OCI-LY7 (cell line): ENCODE measurements at regions not wholly inside any gene's neighbourhood (a gene's known extent, or its start where the extent isn't known, plus 50 kb on each side); places are given as distances from the start of the nearest gene placed in this dataset.

Source experiments
- BruUV-seq: library from RNA; stranded (reverse); fragments of 400-500 nt; replicated peaks from 2 replicates; lab custom pipeline; 2021; lab: Mats Ljungman, UMichigan
- CTCF ChIA-PET: fragments of 300-600 bp; sonication (Branson Sonifier 250); formaldehyde crosslinking; loops from one replicate; lab custom pipeline; 2022; ENCODE audit warnings: antibody characterized with exemption; ENCODE audit not compliant: unreplicated experiment; lab: Charles Lee
- POLR2A ChIA-PET: fragments of 300-600 bp; sonication (Branson Sonifier 250); formaldehyde crosslinking; loops from one replicate; lab custom pipeline; 2022; ENCODE audit warnings: antibody characterized with exemption; lab: Charles Lee
- DNase-seq: peaks from one replicate; pipeline ENCODE4 v3.0.0-alpha.2; 2015; ENCODE audit warnings: low spot score
- H2AFZ ChIP-seq: fragments of 200-600 bp; sonication (generic), shearing (Covaris generic); 2 replicates; pipeline ENCODE4 v1.6.1; 2014; ENCODE audit warnings: mild to moderate bottlenecking, antibody characterized with exemption, low read length, moderate library complexity
- H3K27ac ChIP-seq: fragments of 200-600 bp; sonication (generic); 2 replicates; pipeline ENCODE4 v1.5.1; 2014; ENCODE audit warnings: mixed run types, low read depth, mild to moderate bottlenecking, moderate library complexity, low read length, inconsistent platforms; ENCODE audit not compliant: poor library complexity, severe bottlenecking
- H3K36me3 ChIP-seq: fragments of 200-600 bp; sonication (generic); 2 replicates; pipeline ENCODE4 v1.6.1; 2014; ENCODE audit warnings: mild to moderate bottlenecking, antibody characterized with exemption, low read length, moderate library complexity, mixed read lengths; ENCODE audit not compliant: insufficient read depth
- H3K4me1 ChIP-seq: fragments of 200-600 bp; sonication (generic); 2 replicates; pipeline ENCODE4 v1.5.1; 2014; ENCODE audit warnings: mild to moderate bottlenecking, low read length; ENCODE audit not compliant: insufficient read depth, poor library complexity, severe bottlenecking
- H3K4me2 ChIP-seq: fragments of 200-600 bp; sonication (generic); 2 replicates; pipeline ENCODE4 v1.6.1; 2014; ENCODE audit warnings: mild to moderate bottlenecking, low read length
- H3K4me3 ChIP-seq: fragments of 200-600 bp; sonication (generic); 2 replicates; pipeline ENCODE4 v1.5.1; 2014; ENCODE audit warnings: mild to moderate bottlenecking, low read depth, low read length; ENCODE audit not compliant: poor library complexity, severe bottlenecking
- H3K79me2 ChIP-seq: fragments of 200-600 bp; sonication (generic); 2 replicates; pipeline ENCODE4 v1.6.1; 2016; ENCODE audit warnings: low read depth, mild to moderate bottlenecking, low read length, moderate library complexity, mixed read lengths; ENCODE audit not compliant: insufficient read depth
- H3K9me2 ChIP-seq: fragments of 200-600 bp; sonication (generic); 2 replicates; pipeline ENCODE4 v1.6.1; 2016; ENCODE audit warnings: mild to moderate bottlenecking, low read length, mixed read lengths; ENCODE audit not compliant: insufficient read depth
- H3K9me3 ChIP-seq: fragments of 200-600 bp; sonication (generic); 2 replicates; pipeline ENCODE4 v1.6.1; 2014; ENCODE audit warnings: mild to moderate bottlenecking, mixed run types, low read length, mixed read lengths
- H4K20me1 ChIP-seq: fragments of 200-600 bp; sonication (generic); 2 replicates; pipeline ENCODE4 v1.6.1; 2014; ENCODE audit warnings: mild to moderate bottlenecking, antibody characterized with exemption, low read length, moderate library complexity, mixed read lengths; ENCODE audit not compliant: insufficient read depth
- CTCF ChIP-seq: fragments of 200-600 bp; sonication (generic); conservative IDR thresholded peaks from 2 replicates; pipeline ENCODE4 v1.5.1; 2014; ENCODE audit warnings: mild to moderate bottlenecking, antibody characterized with exemption, low read length, moderate library complexity, mixed read lengths
- EZH2phosphoT487 ChIP-seq: fragments of 200-600 bp; sonication (generic); IDR thresholded peaks from 2 replicates; pipeline ENCODE4 v1.6.1; 2018; ENCODE audit warnings: low read depth, borderline replicate concordance, mild to moderate bottlenecking, mixed run types, antibody characterized with exemption, low read length, moderate library complexity, mixed read lengths
- intact Hi-C: fragments of 100-400 bp; cut with micrococcal nuclease; formaldehyde crosslinking; loops from one replicate; pipeline ENCODE4 v1.10.0; 2022; ENCODE audit not compliant: unreplicated experiment

GRCh38 chr7:9505516-9505915 lies 1072.1 kb downstream of the NXPH1 start:
- no peaks in the 10 kb centered on the region for H3K4me1 ChIP-seq

DNA sequence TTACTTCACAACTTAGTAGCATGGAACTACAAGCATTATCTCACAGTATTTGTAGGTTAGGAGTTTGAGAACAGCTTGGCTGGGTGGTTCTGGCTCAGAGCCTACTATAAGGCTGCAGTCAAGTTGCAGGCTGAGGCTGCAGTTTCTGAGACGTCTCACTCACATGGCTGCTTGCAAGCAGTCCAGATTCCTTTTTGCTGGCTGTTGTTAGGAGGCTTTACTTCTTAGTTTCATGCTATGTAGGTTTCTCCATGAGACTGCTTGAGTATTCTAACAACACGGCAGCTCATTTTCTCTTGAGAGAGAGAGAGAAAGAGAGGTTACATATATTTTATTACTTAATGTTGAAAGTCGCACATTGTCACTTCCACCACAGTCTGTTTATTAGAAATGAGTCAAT lies 1073.9 kb downstream of the NXPH1 start:
- no peak for DNase-seq
- H4K20me1 ChIP-seq: no peaks in the 10 kb centered on the region
- no peak overlapping the region for H3K4me3 ChIP-seq
- no peaks in the 10 kb centered on the region for H3K36me3 ChIP-seq
- no peaks in the 10 kb centered on the region for H3K9me2 ChIP-seq
- H3K79me2 ChIP-seq: no peaks in the 10 kb centered on the region
- H3K27ac ChIP-seq: no peak overlapping the region
- intact Hi-C loops: no loop called here
- ChIA-PET POLR2A (no interaction called here), CTCF (no interaction called here)
- BruUV-seq: no TSS peak
- no peak overlapping the region for H2AFZ ChIP-seq
- no peaks in the 10 kb centered on the region for H3K9me3 ChIP-seq
- H3K4me1 ChIP-seq: no peaks in the 10 kb centered on the region
- H3K4me2 ChIP-seq: no peak overlapping the region
- TF ChIP-seq EZH2phosphoT487: no peak
- no peak for TF ChIP-seq CTCF

More at GRCh38 chr7:9505516-9505915, 1072.1 kb downstream of the NXPH1 start:
- no TSS peak for BruUV-seq
- H3K27ac ChIP-seq: no peak overlapping the region
- H3K9me3 ChIP-seq: no peaks in the 10 kb centered on the region
- H3K4me2 ChIP-seq: no peak overlapping the region
- H3K36me3 ChIP-seq: no peaks in the 10 kb centered on the region
- ChIA-PET CTCF (no interaction called here), POLR2A (no interaction called here)
- DNase-seq: no peak
- no peaks in the 10 kb centered on the region for H3K9me2 ChIP-seq
- no peaks in the 10 kb centered on the region for H4K20me1 ChIP-seq
- H3K4me3 ChIP-seq: no peak overlapping the region
- H3K79me2 ChIP-seq: no peaks in the 10 kb centered on the region
- intact Hi-C loops: no loop called here
- no peak for TF ChIP-seq CTCF
- TF ChIP-seq EZH2phosphoT487: no peak
- H2AFZ ChIP-seq: no peak overlapping the region

- Histone ChIP-seq H3K4me2 (no peak overlapping the region), H3K9me2 (no peaks in the 10 kb centered on the region), H2AFZ (no peak overlapping the region), H3K79me2 (no peaks in the 10 kb centered on the region), H3K36me3 (no peaks in the 10 kb centered on the region), H3K4me1 (no peaks in the 10 kb centered on the region), H4K20me1 (no peaks in the 10 kb centered on the region), H3K27ac (no peak overlapping the region), H3K4me3 (no peak overlapping the region), H3K9me3 (no peaks in the 10 kb centered on the region)
- no TSS peak for BruUV-seq
- intact Hi-C loops: no loop called here
- TF ChIP-seq EZH2phosphoT487: no peak
- TF ChIP-seq CTCF: no peak
- DNase-seq: no peak
- ChIA-PET POLR2A (no interaction called here), CTCF (no interaction called here)
Measured at GRCh38 chr7:9516662-9517061, 1083.3 kb downstream of the NXPH1 start.
